VCaP (cell line): ENCODE measurements at regions not wholly inside any gene's neighbourhood (a gene's known extent, or its start where the extent isn't known, plus 50 kb on each side); places are given as distances from the start of the nearest gene placed in this dataset.
A peak's percentile ranks its signal among the peaks of the same experiment; 100 is the strongest.

Experiments used
- H3K27ac ChIP-seq: fragments of 450-650 bp; 2 replicates; pipeline ENCODE4 v1.5.1; 2017
- CTCF ChIP-seq: fragments of 450-650 bp; conservative IDR thresholded peaks from 2 replicates; pipeline ENCODE4 v1.5.1; 2017; ENCODE audit warnings: mild to moderate bottlenecking, moderate library complexity

- peak; percentile 60 for TF ChIP-seq CTCF
- H3K27ac ChIP-seq = peak overlapping the region; percentile 80
These were observed 152.9 kb upstream of the PITX1 start for GRCh38 chr5:135186662-135187522.

- peak overlapping the region; percentile 80 for H3K27ac ChIP-seq
- no peak for TF ChIP-seq CTCF
These were observed 151.5 kb upstream of the PITX1 start for GRCh38 chr5:135185481-135186065.

GRCh38 chr5:135184646-135185045 lies 150.6 kb upstream of the PITX1 start:
- TF ChIP-seq CTCF = no peak
- H3K27ac ChIP-seq = peak overlapping the region; percentile 80; the same call in 1 of the 2 replicates

GRCh38 chr5:135183464-135183863 lies 149.4 kb upstream of the PITX1 start:
- TF ChIP-seq CTCF = no peak
- H3K27ac ChIP-seq = no peak overlapping the region

GRCh38 chr5:135182675-135183074 lies 148.6 kb upstream of the PITX1 start:
- no peak for TF ChIP-seq CTCF
- no peak overlapping the region for H3K27ac ChIP-seq

- no peak for TF ChIP-seq CTCF
- no peak overlapping the region for H3K27ac ChIP-seq
These were observed 147.6 kb upstream of the PITX1 start for GRCh38 chr5:135181653-135182052.

GRCh38 chr5:135179308-135179980 lies 145.4 kb upstream of the PITX1 start:
- peak overlapping the region; percentile 31 for H3K27ac ChIP-seq
- 0 out of 2 replicates have a peak, but pooled peaks have one; percentile 9 for TF ChIP-seq CTCF
